RCC 7860 (cell line): ENCODE measurements at regions not wholly inside any gene's neighbourhood (a gene's known extent, or its start where the extent isn't known, plus 50 kb on each side); places are given as distances from the start of the nearest gene placed in this dataset.

Experiments used
- DNase-seq: peaks from one replicate; pipeline ENCODE4 v3.0.0-alpha.2; 2015; ENCODE audit warnings: low spot score
- FAIRE-seq: peaks from 2 replicates; lab custom pipeline; 2012; peaks lifted over from hg19 to GRCh38; lab: Jason Lieb, UNC

DNA sequence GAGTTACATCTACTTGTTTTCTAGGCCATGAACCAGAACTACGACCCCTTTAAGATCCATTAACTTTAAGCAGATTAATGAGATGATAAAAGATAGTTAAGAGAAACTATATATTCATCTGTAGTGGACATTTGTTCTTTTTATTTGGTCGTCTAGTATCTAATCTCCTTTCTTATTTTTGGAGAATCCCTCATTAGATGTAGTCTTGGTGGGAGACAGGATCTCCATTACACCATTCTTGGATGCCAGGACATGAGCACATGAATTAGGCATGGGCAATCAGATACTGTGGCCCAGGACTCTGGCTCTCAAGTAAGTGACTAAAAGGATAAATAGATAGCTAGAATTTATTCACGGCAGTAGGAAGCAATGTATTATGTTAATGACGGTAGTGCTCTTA is 245.0 kb downstream of the ATP23 start:
- no peak for FAIRE-seq

DNA sequence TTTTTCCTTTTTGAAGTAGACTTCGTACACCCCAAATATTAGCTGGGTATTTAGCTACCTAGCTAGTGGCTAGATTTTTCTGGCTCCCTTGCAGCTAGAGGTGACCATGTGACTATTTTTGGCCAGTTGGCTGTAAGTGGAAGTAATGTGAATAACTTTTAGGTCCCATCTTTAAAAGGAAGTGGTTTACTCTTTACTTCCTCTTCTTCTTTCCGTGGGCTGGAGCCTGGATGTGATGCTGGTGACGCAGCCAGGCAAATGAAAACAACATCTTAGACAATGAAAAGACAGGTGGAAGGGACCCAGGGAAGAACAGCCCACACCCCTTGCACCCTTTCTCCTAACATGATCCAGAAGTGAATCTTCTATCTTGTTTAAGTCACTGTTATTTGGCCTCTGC is 245.5 kb downstream of the ATP23 start:
- FAIRE-seq (no peak), DNase-seq (no peak)

More for the DNA sequence above, 245.0 kb downstream of the ATP23 start:
- DNase-seq = no peak

DNA sequence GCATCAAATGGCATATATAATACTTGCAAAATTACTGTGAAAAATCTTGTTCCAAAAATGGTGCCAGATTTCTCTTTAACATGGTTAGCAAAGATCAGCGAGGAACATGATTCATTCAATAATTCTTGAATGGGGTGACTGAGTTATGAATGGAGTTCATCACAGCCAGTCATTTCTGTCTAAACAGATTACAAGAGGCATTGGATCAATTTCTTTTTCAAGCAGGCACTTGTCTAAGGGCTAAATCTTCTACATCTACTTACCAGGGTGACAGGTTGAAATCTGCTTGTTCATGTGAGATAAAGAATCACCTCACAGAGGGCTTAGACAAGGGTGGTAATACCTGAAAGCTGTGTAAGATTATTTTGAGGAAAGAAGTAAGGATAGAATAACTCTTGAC is 247.7 kb downstream of the ATP23 start:
- FAIRE-seq (no peak), DNase-seq (no peak)

DNA sequence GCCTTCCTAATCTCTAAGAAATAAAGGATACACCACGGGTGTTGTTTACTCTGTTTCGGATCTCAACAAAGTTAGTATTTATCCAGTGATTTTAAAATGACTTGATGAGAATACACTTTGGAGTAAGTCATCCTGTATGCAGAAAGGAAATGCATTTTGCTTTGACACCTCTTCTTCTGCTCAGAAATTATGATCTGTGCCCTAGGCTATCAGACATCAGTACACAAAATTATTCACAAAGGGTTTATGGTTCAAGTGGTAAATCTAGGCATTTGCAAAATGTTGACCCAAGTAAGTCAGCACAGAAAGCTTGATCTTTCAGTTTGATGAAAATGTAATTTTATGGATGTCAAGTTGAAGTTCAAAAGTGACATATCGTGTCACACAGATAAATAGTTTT is 248.5 kb downstream of the ATP23 start:
- DNase-seq = no peak
- FAIRE-seq = no peak

DNA sequence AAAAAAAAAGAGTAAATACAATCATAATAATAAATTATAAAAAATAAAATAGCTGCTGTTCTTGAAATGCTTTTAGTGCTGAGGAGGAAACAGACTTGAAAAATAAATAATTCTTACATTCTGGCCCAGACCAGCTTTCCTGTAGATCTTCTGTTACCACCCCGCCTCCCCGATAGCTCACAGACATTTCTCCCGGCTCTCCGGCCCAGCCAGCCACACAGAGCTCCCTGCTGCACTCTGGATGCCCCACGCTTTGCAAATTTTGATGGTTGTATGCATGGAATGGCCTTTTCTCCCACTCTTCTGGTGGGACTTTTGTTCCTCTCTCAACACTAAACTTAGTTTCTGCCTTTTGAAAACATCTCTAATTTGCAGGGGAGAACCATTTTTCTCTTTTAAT is 249.3 kb downstream of the ATP23 start:
- FAIRE-seq (no peak), DNase-seq (no peak)

DNA sequence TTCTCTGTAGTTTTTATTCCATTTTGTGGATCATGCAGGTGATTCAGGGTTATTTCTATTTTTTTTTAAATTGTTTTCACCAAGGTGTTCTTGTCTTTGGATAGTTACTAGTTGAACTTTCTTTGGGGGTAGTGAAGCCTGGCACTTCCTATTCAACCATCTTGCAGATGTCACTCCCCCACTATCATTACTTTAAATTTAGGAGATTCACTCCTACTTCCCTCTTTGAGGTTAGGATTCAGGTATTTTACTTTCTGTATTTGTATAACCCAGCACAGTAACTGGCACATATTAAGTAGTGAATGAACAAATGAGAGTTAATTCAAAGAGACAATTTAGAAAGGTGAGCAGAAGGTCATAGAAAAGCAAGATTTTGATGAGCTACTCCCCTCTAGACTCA is 255.6 kb downstream of the ATP23 start:
- no peak for DNase-seq

DNA sequence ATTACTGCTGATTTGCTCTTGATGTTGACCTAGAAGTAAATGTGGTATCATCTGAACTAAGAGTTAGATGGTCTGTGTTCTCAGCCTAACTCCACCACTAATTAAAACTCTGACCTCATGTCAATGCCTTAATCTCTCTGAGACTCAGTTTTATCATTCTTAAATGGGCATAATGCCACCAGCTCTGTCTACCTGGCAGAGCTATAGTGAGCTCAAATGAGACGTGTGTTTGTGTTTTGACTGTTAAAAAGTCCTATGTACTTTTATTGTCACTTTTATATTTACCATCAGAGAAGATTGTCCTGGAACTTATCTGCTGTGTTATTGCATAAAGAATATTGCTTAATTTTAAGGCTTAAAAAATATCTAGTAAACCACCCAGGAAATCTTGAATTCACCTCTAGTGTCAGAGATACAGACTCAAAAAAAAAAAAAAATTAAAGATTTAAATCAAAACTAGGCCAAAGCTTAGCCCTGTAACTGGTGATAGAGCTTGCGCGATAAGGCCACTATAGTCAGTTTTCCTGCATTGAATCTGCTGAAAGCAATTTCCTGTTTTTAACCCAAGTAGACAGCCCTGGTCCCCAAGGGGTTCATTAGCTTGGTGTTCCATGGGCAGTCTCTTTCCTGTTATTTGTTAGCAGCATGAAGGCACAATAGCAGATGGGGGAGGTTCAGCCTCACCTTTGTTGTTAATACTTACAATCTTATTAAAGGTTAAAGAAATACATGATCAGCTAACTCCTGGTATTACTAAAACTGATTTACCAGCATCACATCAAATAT is 261.8 kb downstream of the ATP23 start:
- FAIRE-seq = no peak

More for the DNA sequence above, 255.6 kb downstream of the ATP23 start:
- no peak for FAIRE-seq

DNA sequence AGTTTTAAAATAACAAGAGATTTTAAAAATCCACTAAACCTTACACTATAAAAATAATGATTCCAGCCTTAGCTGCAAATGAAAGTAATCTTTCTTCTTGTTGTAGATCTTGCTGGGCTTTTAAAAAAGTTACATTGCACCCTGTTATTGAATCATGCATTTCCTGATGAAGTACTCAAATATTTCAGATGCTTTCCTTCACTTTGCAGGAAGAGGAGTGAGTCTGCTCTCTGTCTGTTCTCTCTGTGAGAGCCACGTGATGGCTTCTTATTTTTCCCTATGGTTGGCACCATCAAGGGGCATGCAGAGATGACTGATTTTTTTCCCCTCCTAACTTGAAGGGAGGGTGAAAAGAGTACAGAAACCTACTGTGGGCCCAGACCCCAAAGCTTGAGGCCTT is 262.7 kb downstream of the ATP23 start:
- FAIRE-seq (no peak), DNase-seq (no peak)

More for the DNA sequence above, 261.8 kb downstream of the ATP23 start:
- DNase-seq = no peak

DNA sequence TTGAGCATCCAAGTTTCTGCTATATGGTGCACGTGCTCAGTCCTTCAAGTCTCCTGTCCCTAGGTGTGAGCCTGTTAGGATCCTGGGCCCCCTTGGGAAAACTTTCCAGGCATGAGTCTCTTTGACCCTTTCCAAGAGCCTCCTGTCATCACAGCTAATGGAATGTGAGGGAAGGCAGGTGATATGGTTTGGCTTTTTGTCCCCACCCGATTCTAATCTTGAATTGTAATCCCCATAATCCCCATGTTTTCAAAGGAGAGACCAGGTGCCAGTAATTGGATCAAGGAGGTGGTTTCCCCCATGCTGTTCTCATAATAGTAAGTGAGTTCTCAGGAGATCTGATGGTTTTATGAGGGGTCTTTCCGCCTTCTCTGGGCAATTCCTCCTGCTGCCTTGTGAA is 265.5 kb downstream of the ATP23 start:
- no peak for FAIRE-seq
- no peak for DNase-seq

DNA sequence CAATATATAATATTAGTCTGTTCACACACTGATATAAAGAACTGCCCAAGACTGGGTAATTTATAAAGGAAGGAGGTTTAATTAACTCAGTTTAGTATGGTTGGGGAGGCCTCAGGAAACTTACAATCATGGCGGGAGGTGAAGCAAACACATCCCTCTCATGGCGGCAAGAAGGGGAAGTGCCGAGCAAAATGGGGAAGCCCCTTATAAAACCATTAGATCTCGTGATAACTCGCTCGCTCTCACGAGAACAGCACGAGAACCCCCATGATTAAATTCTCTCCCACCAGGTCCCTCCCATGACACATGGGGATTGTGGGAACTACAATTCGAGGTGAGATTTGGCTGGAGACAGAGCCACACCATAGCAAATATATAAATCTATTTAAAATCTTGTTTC is 269.8 kb downstream of the ATP23 start:
- no peak for FAIRE-seq
- no peak for DNase-seq

DNA sequence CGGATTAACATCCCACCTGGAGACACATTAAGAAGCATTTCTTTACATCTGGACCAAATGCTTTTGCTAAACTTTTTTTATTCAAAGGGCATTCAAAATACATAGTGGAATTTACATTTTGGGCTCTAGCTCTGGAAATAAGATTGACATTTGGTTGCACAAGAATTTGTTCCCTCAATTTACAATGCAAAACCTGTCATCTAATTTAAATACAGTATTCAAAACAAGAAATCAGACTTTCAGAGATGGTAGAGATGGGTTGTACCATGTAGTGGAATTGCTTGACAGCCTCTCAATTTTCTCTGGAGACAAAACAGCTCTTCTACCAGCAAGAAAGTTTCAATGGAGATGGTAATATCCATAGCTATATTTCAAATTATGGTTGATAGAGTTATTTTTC is 275.8 kb downstream of the ATP23 start:
- FAIRE-seq (no peak), DNase-seq (no peak)

DNA sequence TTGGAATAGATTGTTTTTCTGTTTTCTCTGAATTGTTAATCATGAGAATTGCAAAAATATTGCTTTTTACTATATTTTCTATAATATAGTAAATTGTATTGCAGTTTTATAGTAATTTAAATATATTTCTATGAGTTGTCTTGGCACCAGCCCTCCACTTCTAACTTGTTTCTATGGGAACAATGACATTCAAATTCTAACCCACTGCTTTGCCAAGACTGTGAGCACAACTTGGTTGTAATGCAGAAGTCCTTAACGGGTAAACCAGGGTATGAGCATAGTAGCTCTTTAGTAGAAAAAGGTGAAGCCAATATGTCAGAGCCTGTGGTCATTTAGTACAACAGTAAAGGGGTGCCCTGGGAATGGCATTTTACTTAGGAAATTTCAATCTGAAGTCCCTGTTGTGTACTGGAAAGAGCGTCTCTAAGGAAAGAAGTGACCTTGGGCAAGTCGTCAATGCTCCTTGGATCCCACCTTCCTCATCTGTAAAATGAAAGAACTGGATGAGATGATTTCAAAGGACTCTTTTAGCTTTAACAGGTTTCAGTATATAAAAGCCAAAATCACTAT is 283.3 kb downstream of the ATP23 start:
- FAIRE-seq (no peak), DNase-seq (no peak)

DNA sequence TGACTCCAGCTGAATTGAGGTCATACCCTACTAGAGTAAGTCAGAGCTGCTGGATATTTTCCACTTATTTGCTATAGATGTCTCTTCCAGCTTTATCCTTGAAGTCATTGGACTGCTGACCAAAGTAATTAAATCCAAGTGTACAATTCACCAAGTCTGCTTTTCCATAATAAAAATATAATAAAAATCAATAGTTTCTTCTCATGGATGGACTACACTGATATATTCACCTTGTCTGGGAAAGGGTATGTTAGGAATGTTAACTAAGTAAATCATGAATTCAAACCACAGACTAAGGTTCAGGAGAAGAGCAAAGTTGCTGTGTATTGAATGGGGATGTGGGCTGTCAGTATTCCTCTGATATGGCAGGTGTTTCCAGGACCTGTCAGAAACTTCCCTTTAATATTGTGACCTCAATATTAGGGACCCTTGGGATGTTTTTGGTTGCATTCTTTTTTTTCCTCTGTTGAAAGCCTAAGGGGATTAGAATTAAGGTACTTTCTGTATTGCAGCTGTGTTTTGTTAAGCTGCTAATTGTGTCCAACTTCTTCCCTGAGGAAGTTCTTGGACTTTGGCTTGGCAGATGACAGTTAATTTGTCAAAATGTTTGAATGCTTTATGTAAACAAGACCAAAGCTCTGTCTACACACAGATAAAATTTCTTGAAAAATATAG is 284.0 kb downstream of the ATP23 start:
- DNase-seq (no peak), FAIRE-seq (no peak)

DNA sequence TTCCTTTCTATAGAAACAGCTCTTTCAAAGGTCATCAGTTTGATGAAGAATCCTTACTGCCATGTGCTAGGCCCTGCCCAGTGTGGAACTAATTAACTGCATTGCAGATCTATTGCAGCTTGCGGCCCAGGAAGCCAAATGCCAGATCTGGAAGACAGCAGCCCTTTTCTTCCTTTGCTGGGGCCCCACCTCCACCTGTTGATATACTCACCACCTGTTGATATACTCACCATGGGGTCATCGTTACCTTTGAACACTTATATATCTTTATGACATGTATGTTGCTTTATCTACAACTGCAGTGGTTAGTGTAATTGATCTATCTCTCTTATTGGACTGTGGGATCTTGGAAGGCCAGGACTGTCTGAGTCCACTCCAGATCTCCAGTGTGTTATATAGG is 292.5 kb downstream of the ATP23 start:
- no peak for FAIRE-seq
- no peak for DNase-seq

DNA sequence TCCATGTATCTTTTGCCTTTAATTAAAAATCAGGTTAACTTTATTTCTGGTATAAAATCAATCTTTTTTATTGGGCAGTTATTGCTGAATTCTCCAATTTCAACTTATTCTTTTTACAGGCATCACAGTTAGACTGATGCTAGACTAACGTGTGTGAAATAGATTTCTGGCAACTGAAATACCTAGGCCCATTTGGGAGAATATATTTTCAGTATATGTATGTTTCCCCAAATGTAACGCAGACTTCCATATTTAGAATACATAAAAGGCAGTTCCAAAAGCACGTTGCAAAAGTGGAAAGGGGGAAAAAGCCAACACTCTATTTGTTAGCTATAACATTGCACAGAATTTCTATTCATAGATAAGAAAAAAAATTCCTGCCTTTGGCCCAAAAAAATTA is 297.0 kb downstream of the ATP23 start:
- DNase-seq (no peak), FAIRE-seq (no peak)

DNA sequence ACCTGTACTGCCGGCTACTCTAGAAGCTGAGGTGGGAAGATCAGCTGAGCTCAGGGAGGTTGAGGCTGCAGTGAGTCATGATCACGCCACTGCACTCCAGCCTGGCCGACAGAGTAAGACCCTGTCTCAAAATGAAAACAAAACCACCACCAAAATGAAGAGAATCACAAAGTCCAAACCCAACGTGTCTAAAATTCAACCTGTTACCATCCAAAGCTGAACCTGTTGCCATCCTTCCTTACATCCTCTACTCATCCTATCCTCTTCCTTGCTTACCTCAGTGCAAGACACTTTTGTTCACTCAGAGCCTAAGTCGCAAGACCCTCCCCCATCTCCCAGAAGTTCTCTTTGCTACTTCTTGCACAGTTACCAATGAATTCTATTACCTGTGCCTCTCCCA is 299.7 kb downstream of the ATP23 start:
- no peak for FAIRE-seq
- no peak for DNase-seq

DNA sequence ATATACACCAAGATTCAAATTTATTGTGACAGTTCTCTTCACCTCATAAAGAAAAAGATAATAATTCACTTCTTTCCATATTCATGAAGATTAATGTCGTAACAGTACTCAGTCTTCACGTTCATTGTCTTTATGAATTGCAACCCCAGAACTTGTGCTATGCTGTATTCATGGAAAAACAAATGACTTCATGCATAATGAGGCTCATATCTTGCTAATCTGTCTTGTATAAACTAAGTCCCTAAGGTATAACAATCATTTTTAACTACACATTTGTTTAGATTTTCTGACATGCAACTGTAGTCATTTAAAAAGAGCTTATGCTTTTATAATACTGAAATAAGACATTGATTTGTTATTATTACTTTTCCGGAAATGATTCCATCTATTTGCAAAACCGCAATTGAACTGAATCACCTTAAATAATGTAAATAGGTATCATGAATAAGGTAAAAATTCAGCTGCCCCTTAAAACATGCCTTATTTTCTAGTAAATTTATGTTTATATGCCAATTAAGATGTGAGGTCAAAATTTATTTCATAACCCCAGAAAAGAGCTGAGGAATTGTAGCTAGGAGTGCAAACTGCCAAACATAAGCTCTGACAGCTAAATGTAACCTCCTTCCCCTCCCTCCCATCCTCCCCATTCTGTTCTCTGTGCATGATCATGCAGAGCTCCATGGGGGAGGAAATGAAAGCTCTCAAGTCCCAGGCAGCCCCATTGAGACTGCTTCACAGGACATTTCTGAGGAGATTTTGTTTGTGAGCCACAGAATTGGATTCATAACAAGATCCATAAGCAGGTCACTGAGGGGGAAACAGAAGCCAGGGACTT is 301.6 kb downstream of the ATP23 start:
- no peak for DNase-seq
- no peak for FAIRE-seq

DNA sequence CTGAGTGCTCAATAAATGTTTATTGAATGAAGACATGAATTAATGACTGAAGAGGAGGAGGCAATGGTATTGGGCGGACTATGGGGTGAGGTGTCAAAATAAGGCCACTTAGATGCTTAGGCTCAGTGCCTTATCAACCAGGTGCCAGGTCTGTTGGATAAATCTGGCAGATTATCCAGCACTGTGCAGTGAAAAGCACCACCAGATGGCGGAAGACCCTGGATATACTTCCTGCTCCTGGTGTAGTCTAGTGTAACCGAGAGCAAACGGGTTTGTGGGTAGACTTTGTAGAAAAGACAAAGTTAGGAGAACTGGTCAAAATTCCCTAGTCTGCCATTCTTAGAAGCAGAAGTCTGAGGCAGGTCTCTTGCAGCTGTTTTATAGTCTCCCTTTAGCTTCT is 306.3 kb downstream of the ATP23 start:
- no peak for FAIRE-seq

DNA sequence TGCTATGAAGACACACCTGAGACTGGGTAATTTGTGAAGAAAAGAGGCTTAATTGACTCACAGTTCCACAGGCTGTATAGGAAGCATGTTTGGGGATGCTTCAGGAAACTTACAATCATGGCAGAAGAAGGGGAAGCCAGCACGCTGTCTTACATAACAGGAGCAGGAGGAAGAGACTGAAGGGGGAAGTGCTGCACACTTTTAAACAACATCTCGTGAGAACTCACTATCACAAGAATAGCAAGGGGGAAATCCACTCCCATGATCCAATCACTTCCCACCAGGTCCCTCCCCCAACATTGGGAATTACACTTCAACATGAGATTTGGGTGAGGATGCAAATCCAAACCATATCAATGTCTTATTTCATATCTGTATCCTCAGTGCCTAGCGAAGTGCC is 307.2 kb downstream of the ATP23 start:
- FAIRE-seq (no peak), DNase-seq (no peak)

More for the DNA sequence above, 306.3 kb downstream of the ATP23 start:
- DNase-seq = no peak

DNA sequence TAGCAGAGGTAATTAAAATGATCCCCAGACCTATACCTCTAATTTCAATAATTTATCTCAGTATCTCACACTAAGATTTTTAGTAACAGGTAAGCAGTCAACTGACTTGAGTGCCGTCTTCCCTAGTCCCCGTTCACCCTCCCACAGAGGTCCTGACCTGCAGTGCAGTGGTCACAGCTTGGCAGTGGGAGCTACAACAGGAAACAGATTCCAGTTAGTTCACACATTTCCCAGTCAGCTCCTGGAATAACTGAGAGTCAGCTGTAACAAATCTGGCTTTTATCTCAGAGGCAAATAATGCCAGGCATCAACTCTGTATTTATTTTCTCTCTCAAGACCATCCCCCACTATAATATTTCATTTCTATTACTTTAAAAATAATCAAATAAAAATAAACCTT is 308.2 kb downstream of the ATP23 start:
- peak; percentile 28 for DNase-seq
- peak; percentile 16 for FAIRE-seq

DNA sequence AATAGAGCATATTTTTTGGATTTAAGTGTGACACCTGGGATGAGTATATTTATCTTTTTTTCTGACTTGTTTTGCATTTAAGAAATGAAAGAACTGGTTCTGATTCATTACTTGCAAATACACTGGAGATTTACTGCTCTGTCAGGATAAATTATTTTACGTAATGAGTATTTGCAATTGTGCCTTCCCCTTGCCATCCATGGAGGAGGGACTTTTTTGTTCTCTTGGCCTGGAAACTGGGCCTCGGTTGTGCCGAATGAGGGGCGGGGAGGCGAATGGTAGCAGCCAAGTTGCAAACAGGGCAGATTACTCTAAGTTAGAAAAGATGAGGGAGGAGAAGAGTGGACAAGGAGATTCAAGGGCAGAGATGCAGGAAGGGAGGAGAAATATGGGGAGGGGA is 308.7 kb downstream of the ATP23 start:
- DNase-seq (no peak), FAIRE-seq (no peak)
